Caco-2 (cell line): ENCODE measurements at regions not wholly inside any gene's neighbourhood (a gene's known extent, or its start where the extent isn't known, plus 50 kb on each side); places are given as distances from the start of the nearest gene placed in this dataset.
"Not testable (repeated sequence)": the region's sequence is repeated elsewhere in the genome, so short reads cannot be mapped to it uniquely, and the experiment has no call there.

Experiments
- BruUV-seq: library from RNA; stranded (reverse); fragments of 400-500 nt; replicated peaks from 2 replicates; lab custom pipeline; 2021; lab: Mats Ljungman, UMichigan
- CTCF ChIA-PET: fragments of 300-600 bp; sonication (Branson Sonifier 250); formaldehyde crosslinking; loops from one replicate; lab custom pipeline; 2022; ENCODE audit warnings: antibody characterized with exemption; lab: Charles Lee
- POLR2A ChIA-PET: fragments of 300-600 bp; sonication (Branson Sonifier 250); formaldehyde crosslinking; loops from one replicate; lab custom pipeline; 2022; ENCODE audit warnings: antibody characterized with exemption; lab: Charles Lee
- DNase-seq, 2 experiments: peaks; one replicate each; pipeline versions ENCODE4 v3.0.0 to v3.0.0-alpha.2; 2020 to 2022
- H3K27me3 ChIP-seq: replicated peaks from 2 replicates; pipeline ENCODE4 v1.6.0; 2011; ENCODE audit warnings: low read length; ENCODE audit not compliant: control insufficient read depth, insufficient read depth
- H3K36me3 ChIP-seq: 2 replicates; pipeline ENCODE4 v1.5.1; 2011; ENCODE audit warnings: low read length; ENCODE audit not compliant: control insufficient read depth, insufficient read depth
- H3K4me1 ChIP-seq: fragments of 250-450 bp; sonication (Bioruptor Pico); 2 replicates; pipeline ENCODE4 v1.5.1; 2020; ENCODE audit warnings: mild to moderate bottlenecking
- H3K4me3 ChIP-seq: 2 replicates; pipeline ENCODE4 v1.5.1; 2011; ENCODE audit warnings: low read depth, mild to moderate bottlenecking, control low read depth, low read length
- H3K9me3 ChIP-seq: fragments of 250-450 bp; sonication (Bioruptor Pico); 2 replicates; pipeline ENCODE4 v1.5.1; 2020; ENCODE audit warnings: mild to moderate bottlenecking, moderate library complexity
- H3K27ac Mint-ChIP-seq: one replicate; pipeline ENCODE4 v1.8.0; 2022; ENCODE audit warnings: mixed read lengths; ENCODE audit not compliant: unreplicated experiment
- H3K27me3 Mint-ChIP-seq: one replicate; pipeline ENCODE4 v1.8.0; 2022; ENCODE audit warnings: mixed read lengths; ENCODE audit not compliant: insufficient read depth, unreplicated experiment
- H3K36me3 Mint-ChIP-seq: one replicate; pipeline ENCODE4 v1.8.0; 2022; ENCODE audit warnings: mild to moderate bottlenecking, mixed read lengths; ENCODE audit not compliant: insufficient read depth, unreplicated experiment
- H3K4me1 Mint-ChIP-seq: one replicate; pipeline ENCODE4 v1.8.0; 2022; ENCODE audit warnings: low read depth, mixed read lengths; ENCODE audit not compliant: unreplicated experiment
- H3K4me3 Mint-ChIP-seq: one replicate; pipeline ENCODE4 v1.8.0; 2022; ENCODE audit warnings: mild to moderate bottlenecking, moderate library complexity, mixed read lengths; ENCODE audit not compliant: unreplicated experiment
- H3K9me3 Mint-ChIP-seq: one replicate; pipeline ENCODE4 v1.8.0; 2022; ENCODE audit warnings: mixed read lengths; ENCODE audit not compliant: unreplicated experiment
- intact Hi-C: fragments of 100-400 bp; cut with micrococcal nuclease; formaldehyde crosslinking; loops from one replicate; pipeline ENCODE4 v1.10.0; 2022; ENCODE audit not compliant: unreplicated experiment
- TF ChIP-seq, protein P1 (sequence below), 2 experiments: fragments of 200-600 bp in 1 of 2; IDR thresholded peaks; 1 replicate in 1 of 2; 2 replicates in 1 of 2; pipeline versions ENCODE4 v1.5.1 to v1.8.0; 2011 to 2022; ENCODE audit warnings: antibody characterized with exemption in 1 of 2, control low read depth in 1 of 2, inconsistent platforms in 1 of 2, low read depth in 1 of 2, low read length in 1 of 2, mild to moderate bottlenecking in 1 of 2, moderate library complexity in 1 of 2; ENCODE audit not compliant: insufficient read depth in 1 of 2, severe bottlenecking in 1 of 2, unreplicated experiment in 1 of 2

DNA sequence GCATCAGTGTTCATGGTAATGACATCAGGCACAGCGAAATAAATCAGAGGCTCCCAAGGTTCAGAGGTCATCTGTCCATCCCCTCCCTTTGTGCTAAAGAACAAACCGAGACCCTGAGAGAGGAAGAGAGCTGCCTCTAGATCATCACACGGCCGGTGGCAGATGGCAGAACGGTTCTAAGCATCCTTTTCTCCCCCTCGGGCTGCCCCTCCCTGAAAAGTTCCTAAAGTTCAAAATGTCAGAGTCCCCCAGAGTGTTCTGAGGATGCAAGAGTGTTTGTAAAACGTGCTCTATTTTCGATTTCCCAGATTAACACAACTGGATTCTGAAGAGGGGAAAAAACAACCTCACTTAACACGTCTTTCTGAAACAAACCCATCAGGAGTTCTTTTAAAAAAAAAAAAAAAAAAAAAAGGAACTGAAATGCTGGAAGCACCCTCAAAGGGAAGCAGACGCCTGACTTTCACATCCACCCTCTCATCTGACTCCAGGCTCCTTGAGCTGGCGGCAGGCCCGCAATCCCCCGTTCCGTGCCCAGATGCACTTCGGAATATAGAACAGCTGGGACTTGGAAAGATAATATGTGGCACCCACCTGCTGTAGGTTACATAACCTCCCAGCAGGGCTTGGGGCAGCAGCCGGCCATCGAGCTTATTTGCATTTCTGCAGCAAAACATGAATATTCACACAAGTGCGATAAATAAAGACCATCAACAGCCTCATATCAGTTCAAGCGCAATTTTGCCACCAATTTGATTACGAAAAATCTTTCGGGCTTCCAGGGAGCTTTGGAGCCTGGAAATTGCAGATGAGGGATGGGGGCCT is 115.5 kb upstream of the SMURF2 start:
- Mint-ChIP-seq H3K4me3 (peak overlapping the region; percentile 66), H3K36me3 (no peaks in the 10 kb centered on the region)

GRCh38 chr17:64776720-64777414 is 114.8 kb upstream of the SMURF2 start:
- H3K36me3 Mint-ChIP-seq, H3K4me1 ChIP-seq, H3K27me3 ChIP-seq, H3K4me1 Mint-ChIP-seq, H3K9me3 Mint-ChIP-seq, POLR2A ChIA-PET, H3K27me3 Mint-ChIP-seq, H3K9me3 ChIP-seq, BruUV-seq, H3K36me3 ChIP-seq, H3K27ac Mint-ChIP-seq: not testable (repeated sequence)
- peak overlapping the region; percentile 35 for H3K4me3 ChIP-seq
- intact Hi-C loops = loop anchor here (10.0 kb wide), 1 partner anchor 352 kb away; no protein-coding TSS in a partner anchor
- TF ChIP-seq, protein P1, sequence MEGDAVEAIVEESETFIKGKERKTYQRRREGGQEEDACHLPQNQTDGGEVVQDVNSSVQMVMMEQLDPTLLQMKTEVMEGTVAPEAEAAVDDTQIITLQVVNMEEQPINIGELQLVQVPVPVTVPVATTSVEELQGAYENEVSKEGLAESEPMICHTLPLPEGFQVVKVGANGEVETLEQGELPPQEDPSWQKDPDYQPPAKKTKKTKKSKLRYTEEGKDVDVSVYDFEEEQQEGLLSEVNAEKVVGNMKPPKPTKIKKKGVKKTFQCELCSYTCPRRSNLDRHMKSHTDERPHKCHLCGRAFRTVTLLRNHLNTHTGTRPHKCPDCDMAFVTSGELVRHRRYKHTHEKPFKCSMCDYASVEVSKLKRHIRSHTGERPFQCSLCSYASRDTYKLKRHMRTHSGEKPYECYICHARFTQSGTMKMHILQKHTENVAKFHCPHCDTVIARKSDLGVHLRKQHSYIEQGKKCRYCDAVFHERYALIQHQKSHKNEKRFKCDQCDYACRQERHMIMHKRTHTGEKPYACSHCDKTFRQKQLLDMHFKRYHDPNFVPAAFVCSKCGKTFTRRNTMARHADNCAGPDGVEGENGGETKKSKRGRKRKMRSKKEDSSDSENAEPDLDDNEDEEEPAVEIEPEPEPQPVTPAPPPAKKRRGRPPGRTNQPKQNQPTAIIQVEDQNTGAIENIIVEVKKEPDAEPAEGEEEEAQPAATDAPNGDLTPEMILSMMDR (IDR thresholded peaks at IDR 0.05; ENCODE audit: insufficient read depth in 1 of 2, low read depth in 1 of 2, low read length in 1 of 2, severe bottlenecking in 1 of 2, unreplicated experiment in 1 of 2) = peak; percentile 93 to 96
- peak; percentile 68 to 88 for DNase-seq
- CTCF ChIA-PET = interaction anchor here (0.6 to 1.4 kb wide), 5 partner anchors 10 to 753 kb away, joined by 3 to 4 read pairs (median 4); no protein-coding TSS in a partner anchor
- peak overlapping the region; percentile 66 for H3K4me3 Mint-ChIP-seq

More for the DNA sequence above, 115.5 kb upstream of the SMURF2 start:
- POLR2A ChIA-PET = no interaction called here
- peak overlapping the region; percentile 26; the same call in 1 of the 2 replicates for H3K4me3 ChIP-seq
- intact Hi-C loops = loop anchor here (10.0 kb wide), 1 partner anchor 353 kb away; no protein-coding TSS in a partner anchor
- no peaks in the 10 kb centered on the region for H3K27me3 ChIP-seq
- CTCF ChIA-PET = interaction anchor here (0.6 to 1.4 kb wide), 5 partner anchors 10 to 752 kb away, joined by 3 to 4 read pairs (median 4); no protein-coding TSS in a partner anchor
- H3K36me3 ChIP-seq = no peaks in the 10 kb centered on the region
- TF ChIP-seq, protein P1 (IDR thresholded peaks at IDR 0.05; ENCODE audit: insufficient read depth in 1 of 2, low read depth in 1 of 2, low read length in 1 of 2, severe bottlenecking in 1 of 2, unreplicated experiment in 1 of 2) = no peak
- H3K4me1 ChIP-seq = no peaks in the 10 kb centered on the region
- H3K4me1 Mint-ChIP-seq = peaks cover 7% of the 10 kb centered on the region
- H3K9me3 Mint-ChIP-seq = no peaks in the 10 kb centered on the region
- no peaks in the 10 kb centered on the region for H3K27me3 Mint-ChIP-seq
- no TSS peak for BruUV-seq
- H3K9me3 ChIP-seq = no peaks in the 10 kb centered on the region
- DNase-seq = no peak
- H3K27ac Mint-ChIP-seq = no peak overlapping the region
